Endothelial cell of umbilical vein (primary cell): ENCODE measurements at regions not wholly inside any gene's neighbourhood (a gene's known extent, or its start where the extent isn't known, plus 50 kb on each side); places are given as distances from the start of the nearest gene placed in this dataset.

Experiments used
- EZH2 ChIP-seq: IDR thresholded peaks from 2 replicates; pipeline ENCODE4 v1.6.1; 2012; ENCODE audit warnings: borderline replicate concordance, low read depth, mild to moderate bottlenecking, moderate library complexity, low read length, inconsistent platforms; ENCODE audit not compliant: severe bottlenecking
- TF ChIP-seq, protein P1 (sequence below), 2 donors: IDR thresholded peaks; 1 replicate in 1 of 2; 2 replicates in 1 of 2; pipeline ENCODE4 v1.5.1; 2011; ENCODE audit warnings: low read length in 2 of 2, mild to moderate bottlenecking in 2 of 2, moderate library complexity in 2 of 2, control low read depth in 1 of 2, inconsistent platforms in 1 of 2, low read depth in 1 of 2; ENCODE audit not compliant: insufficient read depth in 1 of 2; ENCODE audit errors: extremely low read depth in 1 of 2

DNA sequence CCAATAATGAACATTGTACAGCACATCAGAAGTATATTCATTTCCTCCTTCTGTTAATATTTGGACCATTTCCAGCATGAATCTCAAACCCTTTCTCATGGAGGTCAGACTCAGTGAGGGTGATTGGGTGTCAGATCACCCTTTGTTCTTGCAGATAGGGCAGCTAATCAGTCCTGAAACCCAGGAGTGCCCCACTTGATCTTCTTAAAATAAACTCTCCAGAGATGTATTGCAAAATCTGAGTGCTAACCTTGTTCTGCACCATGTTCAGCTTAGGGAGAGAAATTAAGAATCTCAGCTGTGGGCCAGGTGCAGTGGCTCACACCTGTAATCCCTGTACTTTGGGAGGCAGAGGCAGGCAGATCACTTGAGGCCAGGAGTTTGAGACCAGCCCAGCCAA is 869.4 kb downstream of the TYW1 start:
- TF ChIP-seq, protein P1, sequence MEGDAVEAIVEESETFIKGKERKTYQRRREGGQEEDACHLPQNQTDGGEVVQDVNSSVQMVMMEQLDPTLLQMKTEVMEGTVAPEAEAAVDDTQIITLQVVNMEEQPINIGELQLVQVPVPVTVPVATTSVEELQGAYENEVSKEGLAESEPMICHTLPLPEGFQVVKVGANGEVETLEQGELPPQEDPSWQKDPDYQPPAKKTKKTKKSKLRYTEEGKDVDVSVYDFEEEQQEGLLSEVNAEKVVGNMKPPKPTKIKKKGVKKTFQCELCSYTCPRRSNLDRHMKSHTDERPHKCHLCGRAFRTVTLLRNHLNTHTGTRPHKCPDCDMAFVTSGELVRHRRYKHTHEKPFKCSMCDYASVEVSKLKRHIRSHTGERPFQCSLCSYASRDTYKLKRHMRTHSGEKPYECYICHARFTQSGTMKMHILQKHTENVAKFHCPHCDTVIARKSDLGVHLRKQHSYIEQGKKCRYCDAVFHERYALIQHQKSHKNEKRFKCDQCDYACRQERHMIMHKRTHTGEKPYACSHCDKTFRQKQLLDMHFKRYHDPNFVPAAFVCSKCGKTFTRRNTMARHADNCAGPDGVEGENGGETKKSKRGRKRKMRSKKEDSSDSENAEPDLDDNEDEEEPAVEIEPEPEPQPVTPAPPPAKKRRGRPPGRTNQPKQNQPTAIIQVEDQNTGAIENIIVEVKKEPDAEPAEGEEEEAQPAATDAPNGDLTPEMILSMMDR (IDR thresholded peaks at IDR 0.05; ENCODE audit: extremely low read depth in 1 of 2, insufficient read depth in 1 of 2, low read depth in 1 of 2, low read length in 2 of 2) = no peak
- TF ChIP-seq EZH2 = no peak
